ENCODE measurements at regions not wholly inside any gene's neighbourhood (a gene's known extent, or its start where the extent isn't known, plus 50 kb on each side); places are given as distances from the start of the nearest gene placed in this dataset.
"Not testable (repeated sequence)": the region's sequence is repeated elsewhere in the genome, so short reads cannot be mapped to it uniquely, and the experiment has no call there.

DNA sequence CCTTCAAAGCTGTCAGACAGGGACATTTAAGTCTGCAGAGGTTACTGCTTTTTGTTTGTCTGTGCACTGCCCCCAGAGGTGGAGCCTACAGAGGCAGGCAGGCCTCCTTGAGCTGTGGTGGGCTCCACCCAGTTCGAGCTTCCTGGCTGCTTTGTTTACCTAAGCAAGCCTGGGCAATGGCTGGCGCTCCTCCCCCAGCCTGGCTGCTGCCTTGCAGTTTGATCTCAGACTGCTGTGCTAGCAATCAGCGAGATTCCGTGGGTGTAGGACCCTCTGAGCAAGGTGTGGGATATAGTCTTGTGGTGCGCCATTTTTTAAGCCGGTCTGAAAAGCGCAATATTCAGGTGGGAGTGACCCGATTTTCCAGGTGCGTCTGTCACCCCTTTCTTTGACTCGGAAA lies 166.4 kb downstream of the SHCBP1 start:
- H4K8ac ChIP-seq (ENCODE audit: low read length); H2AFZ ChIP-seq (ENCODE audit: low read depth, low read length); H3K4me3 ChIP-seq (ENCODE audit: insufficient read depth in 1 of 2, low read depth in 1 of 2, low read length in 2 of 2); H4K91ac ChIP-seq (ENCODE audit: low read length); H2BK5ac ChIP-seq (ENCODE audit: low read depth, low read length, poor library complexity, severe bottlenecking); H3K27me3 ChIP-seq (ENCODE audit: control insufficient read depth in 1 of 2, insufficient read depth in 1 of 2, low read length in 2 of 2); H3K36me3 ChIP-seq (ENCODE audit: control insufficient read depth in 1 of 2, insufficient read depth in 2 of 2, low read depth in 1 of 2, low read length in 2 of 2); H3K4ac ChIP-seq (ENCODE audit: low read depth in 1 of 2, low read length in 2 of 2); H3K23ac ChIP-seq (ENCODE audit: low read length in 2 of 2); H3K18ac ChIP-seq (ENCODE audit: low read depth in 1 of 2, low read length in 2 of 2); H3K27ac ChIP-seq (ENCODE audit: low read length, poor library complexity, severe bottlenecking); H2AK5ac ChIP-seq (ENCODE audit: low read length, severe bottlenecking); H3K79me1 ChIP-seq (replicated peaks; ENCODE audit: low read length, poor library complexity, severe bottlenecking); H3K4me2 ChIP-seq (ENCODE audit: low read length, poor library complexity, severe bottlenecking); H3K9ac ChIP-seq (ENCODE audit: low read length); H2BK12ac ChIP-seq (ENCODE audit: low read length in 2 of 2); H3K9me3 ChIP-seq (ENCODE audit: control insufficient read depth, low read length); H2BK120ac ChIP-seq (ENCODE audit: low read depth, low read length); H3K4me1 ChIP-seq (ENCODE audit: control insufficient read depth, insufficient read depth, low read depth, low read length); DNase-seq; H3K14ac ChIP-seq (ENCODE audit: low read length in 2 of 2); H2BK15ac ChIP-seq (ENCODE audit: low read depth, poor library complexity, severe bottlenecking): not testable (repeated sequence)
- 72% methylated on average over 10 of the region's 10 CpGs for WGBS

DNA sequence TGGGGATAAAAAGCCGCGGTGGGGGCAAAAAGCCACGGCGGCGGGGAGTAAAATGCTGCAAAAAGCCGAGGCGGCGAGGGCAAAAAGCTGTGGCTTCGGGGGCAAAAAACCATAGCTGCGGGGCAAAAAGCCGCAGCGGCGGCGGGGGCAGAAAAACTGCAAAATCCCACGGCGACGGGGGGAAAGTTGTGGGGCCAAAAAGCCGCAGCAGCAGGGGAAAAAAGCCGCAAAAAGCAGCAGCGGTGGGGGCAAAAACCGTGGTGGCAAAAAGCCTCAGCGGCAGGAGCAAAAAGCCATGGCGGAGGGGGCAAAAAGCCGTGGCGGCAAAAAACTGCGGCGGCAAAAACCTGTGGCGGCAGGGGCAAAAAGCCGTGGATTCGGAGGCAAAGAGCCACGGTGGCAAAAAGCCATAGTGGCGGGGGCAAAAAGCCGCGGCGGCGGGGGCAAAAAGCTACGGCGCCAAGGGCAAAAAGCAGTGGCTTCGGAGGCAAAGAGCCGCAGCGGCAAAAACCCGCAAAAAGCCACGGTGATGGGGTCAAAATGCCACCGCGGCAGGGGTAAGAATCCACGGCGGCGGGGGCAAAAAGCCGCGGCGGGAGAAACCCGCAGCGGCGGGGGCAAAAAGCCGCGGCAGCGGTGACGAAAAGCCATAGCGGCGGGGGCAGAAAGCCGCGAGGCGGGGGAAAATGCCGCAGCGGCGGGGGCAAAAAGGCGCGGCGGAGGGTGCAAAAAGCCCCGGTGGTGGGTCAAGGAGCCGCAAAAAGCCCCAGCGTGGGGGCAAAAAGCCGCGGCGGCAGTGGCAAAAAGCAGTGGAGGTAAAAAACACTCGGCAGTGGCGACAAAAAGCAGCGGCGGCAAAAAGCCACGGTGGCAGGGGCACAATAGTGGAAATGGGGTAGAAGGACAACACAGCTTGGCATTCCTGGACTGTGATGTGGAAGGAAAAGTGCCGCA lies 192.8 kb downstream of the SHCBP1 start:
- H2BK15ac ChIP-seq (ENCODE audit: low read depth, poor library complexity, severe bottlenecking): no peak overlapping the region
- H4K91ac ChIP-seq (ENCODE audit: low read length): no peak overlapping the region
- WGBS: 94% methylated on average over 81 of the region's 81 CpGs

DNA sequence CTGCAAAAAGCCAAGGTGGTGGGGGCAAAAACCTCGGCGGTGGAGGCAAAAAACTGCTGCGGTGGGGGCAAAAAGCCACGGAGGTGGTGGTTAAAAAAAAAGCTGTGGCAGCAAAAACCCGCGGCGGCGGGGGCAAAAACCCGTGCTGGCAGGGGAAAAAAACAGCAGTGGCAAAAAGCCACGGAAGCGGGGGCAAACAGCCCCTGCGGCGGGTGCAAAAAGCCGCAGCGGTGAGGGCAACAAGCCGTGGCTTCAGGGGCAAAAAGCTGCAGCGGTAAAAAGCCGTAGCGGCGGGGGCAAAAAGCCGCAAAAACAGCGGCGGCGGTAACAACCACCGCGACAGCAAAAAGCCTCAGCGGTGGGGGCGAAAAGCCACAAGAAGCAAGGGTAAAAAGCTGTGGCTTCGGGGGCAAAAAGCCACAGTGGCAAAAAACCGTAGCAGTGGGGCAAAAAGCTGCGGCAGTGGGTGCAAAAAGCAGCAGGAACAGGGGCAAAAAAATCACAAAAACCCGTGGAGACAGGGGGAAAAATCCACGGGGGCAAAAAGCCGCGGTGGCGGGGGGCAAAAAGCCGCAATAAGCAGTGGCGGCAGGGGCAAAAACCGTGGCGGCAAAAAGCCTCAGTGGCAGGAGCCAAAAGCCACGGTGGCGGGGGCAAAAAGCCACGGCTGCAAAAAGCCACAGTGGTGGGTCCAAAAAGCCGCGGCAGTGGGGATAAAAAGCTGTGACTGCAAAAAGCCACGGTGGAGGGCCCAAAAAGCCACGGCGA lies 193.7 kb downstream of the SHCBP1 start:
- no peak overlapping the region for H4K91ac ChIP-seq (ENCODE audit: low read length)
- H3K9ac ChIP-seq (ENCODE audit: low read length): no peak overlapping the region
- no peaks in the 10 kb centered on the region for H3K27me3 ChIP-seq (ENCODE audit: control insufficient read depth in 1 of 2, insufficient read depth in 1 of 2, low read length in 2 of 2)
- no peak overlapping the region for H2BK5ac ChIP-seq (ENCODE audit: low read depth, low read length, poor library complexity, severe bottlenecking)
- H2AK5ac ChIP-seq (ENCODE audit: low read length, severe bottlenecking): no peak overlapping the region
- H2BK15ac ChIP-seq (ENCODE audit: low read depth, poor library complexity, severe bottlenecking): no peak overlapping the region
- no peak overlapping the region for H2BK120ac ChIP-seq (ENCODE audit: low read depth, low read length)
- 90% methylated on average over 48 of the region's 48 CpGs for WGBS
- no peak overlapping the region for H4K8ac ChIP-seq (ENCODE audit: low read length)
- H3K4ac ChIP-seq (ENCODE audit: low read depth in 1 of 2, low read length in 2 of 2): no peak overlapping the region
- H3K23ac ChIP-seq (ENCODE audit: low read length in 2 of 2): no peak overlapping the region
- H3K14ac ChIP-seq (ENCODE audit: low read length in 2 of 2): no peak overlapping the region
- no peak overlapping the region for H3K4me2 ChIP-seq (ENCODE audit: low read length, poor library complexity, severe bottlenecking)
- no peaks in the 10 kb centered on the region for H3K36me3 ChIP-seq (ENCODE audit: control insufficient read depth in 1 of 2, insufficient read depth in 2 of 2, low read depth in 1 of 2, low read length in 2 of 2)
- no peak overlapping the region for H3K18ac ChIP-seq (ENCODE audit: low read depth in 1 of 2, low read length in 2 of 2)
- H2AFZ ChIP-seq (ENCODE audit: low read depth, low read length): no peak overlapping the region
- H3K79me1 ChIP-seq (replicated peaks; ENCODE audit: low read length, poor library complexity, severe bottlenecking): no peaks in the 10 kb centered on the region
- H3K4me1 ChIP-seq (ENCODE audit: control insufficient read depth, insufficient read depth, low read depth, low read length): no peaks in the 10 kb centered on the region
- peaks cover under 1% of the 10 kb centered on the region for H3K9me3 ChIP-seq (ENCODE audit: control insufficient read depth, low read length)
- H3K4me3 ChIP-seq (ENCODE audit: insufficient read depth in 1 of 2, low read depth in 1 of 2, low read length in 2 of 2): no peak overlapping the region
- no peak overlapping the region for H3K27ac ChIP-seq (ENCODE audit: low read length, poor library complexity, severe bottlenecking)
- DNase-seq: no peak
- H2BK12ac ChIP-seq (ENCODE audit: low read length in 2 of 2): no peak overlapping the region

More for the DNA sequence above, 192.8 kb downstream of the SHCBP1 start:
- no peak overlapping the region for H3K4me2 ChIP-seq (ENCODE audit: low read length, poor library complexity, severe bottlenecking)
- H3K4me1 ChIP-seq (ENCODE audit: control insufficient read depth, insufficient read depth, low read depth, low read length): no peaks in the 10 kb centered on the region
- H3K27ac ChIP-seq (ENCODE audit: low read length, poor library complexity, severe bottlenecking): no peak overlapping the region
- H3K4me3 ChIP-seq (ENCODE audit: insufficient read depth in 1 of 2, low read depth in 1 of 2, low read length in 2 of 2): no peak overlapping the region
- H3K9me3 ChIP-seq (ENCODE audit: control insufficient read depth, low read length): no peaks in the 10 kb centered on the region
- no peaks in the 10 kb centered on the region for H3K27me3 ChIP-seq (ENCODE audit: control insufficient read depth in 1 of 2, insufficient read depth in 1 of 2, low read length in 2 of 2)
- H4K8ac ChIP-seq (ENCODE audit: low read length): no peak overlapping the region
- no peak overlapping the region for H2BK5ac ChIP-seq (ENCODE audit: low read depth, low read length, poor library complexity, severe bottlenecking)
- H3K23ac ChIP-seq (ENCODE audit: low read length in 2 of 2): no peak overlapping the region
- H3K18ac ChIP-seq (ENCODE audit: low read depth in 1 of 2, low read length in 2 of 2): no peak overlapping the region
- H3K36me3 ChIP-seq (ENCODE audit: control insufficient read depth in 1 of 2, insufficient read depth in 2 of 2, low read depth in 1 of 2, low read length in 2 of 2): no peaks in the 10 kb centered on the region
- no peaks in the 10 kb centered on the region for H3K79me1 ChIP-seq (replicated peaks; ENCODE audit: low read length, poor library complexity, severe bottlenecking)
- no peak overlapping the region for H2BK12ac ChIP-seq (ENCODE audit: low read length in 2 of 2)
- H3K14ac ChIP-seq (ENCODE audit: low read length in 2 of 2): no peak overlapping the region
- H2BK120ac ChIP-seq (ENCODE audit: low read depth, low read length): no peak overlapping the region
- H2AK5ac ChIP-seq (ENCODE audit: low read length, severe bottlenecking): no peak overlapping the region
- no peak for DNase-seq
- H3K4ac ChIP-seq (ENCODE audit: low read depth in 1 of 2, low read length in 2 of 2): no peak overlapping the region
- no peak overlapping the region for H2AFZ ChIP-seq (ENCODE audit: low read depth, low read length)
- no peak overlapping the region for H3K9ac ChIP-seq (ENCODE audit: low read length)

DNA sequence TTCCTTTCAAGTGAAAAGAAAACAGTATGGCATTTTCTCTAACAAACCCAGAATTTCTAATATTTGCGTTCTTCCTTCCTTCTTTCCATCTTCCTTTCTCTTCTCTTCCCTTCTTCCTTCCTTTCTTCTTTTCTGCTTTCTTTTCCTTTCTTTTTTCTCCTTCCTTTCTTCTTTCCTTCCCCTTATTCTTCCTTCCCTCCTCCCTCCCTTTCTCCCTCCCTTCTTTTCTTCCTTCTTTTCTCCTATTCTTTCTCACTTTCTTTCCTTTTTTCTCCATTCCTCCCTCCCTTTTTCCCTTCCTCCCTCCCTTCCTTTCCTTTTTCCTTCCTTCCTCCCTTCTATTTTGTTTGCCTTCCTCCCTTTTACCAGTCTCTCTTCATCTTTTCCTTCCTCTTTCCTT lies 194.8 kb downstream of the SHCBP1 start:
- Histone ChIP-seq H3K23ac (ENCODE audit: low read length in 2 of 2) (no peak overlapping the region), H3K4ac (ENCODE audit: low read depth in 1 of 2, low read length in 2 of 2) (no peak overlapping the region), H3K79me1 (replicated peaks; ENCODE audit: low read length, poor library complexity, severe bottlenecking) (no peaks in the 10 kb centered on the region), H3K27me3 (ENCODE audit: control insufficient read depth in 1 of 2, insufficient read depth in 1 of 2, low read length in 2 of 2) (no peaks in the 10 kb centered on the region), H3K4me3 (ENCODE audit: insufficient read depth in 1 of 2, low read depth in 1 of 2, low read length in 2 of 2) (no peak overlapping the region), H3K9ac (ENCODE audit: low read length) (no peak overlapping the region), H2BK120ac (ENCODE audit: low read depth, low read length) (no peak overlapping the region), H2AFZ (ENCODE audit: low read depth, low read length) (no peak overlapping the region), H2BK5ac (ENCODE audit: low read depth, low read length, poor library complexity, severe bottlenecking) (no peak overlapping the region), H2AK5ac (ENCODE audit: low read length, severe bottlenecking) (no peak overlapping the region), H4K91ac (ENCODE audit: low read length) (no peak overlapping the region), H2BK15ac (ENCODE audit: low read depth, poor library complexity, severe bottlenecking) (no peak overlapping the region), H2BK12ac (ENCODE audit: low read length in 2 of 2) (no peak overlapping the region), H3K18ac (ENCODE audit: low read depth in 1 of 2, low read length in 2 of 2) (no peak overlapping the region), H3K4me1 (ENCODE audit: control insufficient read depth, insufficient read depth, low read depth, low read length) (no peaks in the 10 kb centered on the region), H4K8ac (ENCODE audit: low read length) (no peak overlapping the region), H3K9me3 (ENCODE audit: control insufficient read depth, low read length) (peaks cover 12% of the 10 kb centered on the region), H3K27ac (ENCODE audit: low read length, poor library complexity, severe bottlenecking) (no peak overlapping the region), H3K14ac (ENCODE audit: low read length in 2 of 2) (no peak overlapping the region), H3K36me3 (ENCODE audit: control insufficient read depth in 1 of 2, insufficient read depth in 2 of 2, low read depth in 1 of 2, low read length in 2 of 2) (no peaks in the 10 kb centered on the region), H3K4me2 (ENCODE audit: low read length, poor library complexity, severe bottlenecking) (no peak overlapping the region)
- 71% methylated on average over 1 of the region's 1 CpG for WGBS
- DNase-seq: no peak

Measured in mesenchymal stem cell (in vitro differentiated cells and primary cell).